HL-60 (cell line): ENCODE measurements at regions not wholly inside any gene's neighbourhood (a gene's known extent, or its start where the extent isn't known, plus 50 kb on each side); places are given as distances from the start of the nearest gene placed in this dataset.

Source experiments
- POLR2AphosphoS5 ChIP-seq: IDR thresholded peaks from 2 replicates; pipeline ENCODE4 v1.6.1; 2012; ENCODE audit warnings: low read depth
- TF ChIP-seq, protein P1 (sequence below): IDR thresholded peaks from one replicate; pipeline ENCODE4 v1.5.1; 2011; ENCODE audit warnings: low read length, control low read depth, inconsistent platforms; ENCODE audit not compliant: insufficient read depth

DNA sequence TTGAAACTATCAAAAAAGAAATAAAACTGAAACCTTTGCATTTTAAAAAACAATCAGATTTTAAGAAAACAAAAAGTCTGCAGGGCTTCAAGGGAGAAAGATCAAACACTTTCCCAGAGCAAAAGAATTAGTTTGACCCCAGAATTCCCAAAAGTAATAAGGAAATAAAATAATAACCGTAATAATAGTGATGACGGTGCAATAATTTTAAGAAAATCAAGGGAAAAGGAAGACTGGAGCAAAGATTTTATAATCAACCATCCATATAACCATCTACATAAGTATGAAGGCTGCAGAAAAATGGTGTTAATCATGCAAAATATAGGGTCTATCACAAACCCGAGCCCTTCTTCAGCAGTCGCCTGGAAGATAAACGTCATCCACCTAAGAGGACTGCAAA lies 634.8 kb downstream of the GALR1 start:
- no peak for TF ChIP-seq POLR2AphosphoS5
- TF ChIP-seq, protein P1, sequence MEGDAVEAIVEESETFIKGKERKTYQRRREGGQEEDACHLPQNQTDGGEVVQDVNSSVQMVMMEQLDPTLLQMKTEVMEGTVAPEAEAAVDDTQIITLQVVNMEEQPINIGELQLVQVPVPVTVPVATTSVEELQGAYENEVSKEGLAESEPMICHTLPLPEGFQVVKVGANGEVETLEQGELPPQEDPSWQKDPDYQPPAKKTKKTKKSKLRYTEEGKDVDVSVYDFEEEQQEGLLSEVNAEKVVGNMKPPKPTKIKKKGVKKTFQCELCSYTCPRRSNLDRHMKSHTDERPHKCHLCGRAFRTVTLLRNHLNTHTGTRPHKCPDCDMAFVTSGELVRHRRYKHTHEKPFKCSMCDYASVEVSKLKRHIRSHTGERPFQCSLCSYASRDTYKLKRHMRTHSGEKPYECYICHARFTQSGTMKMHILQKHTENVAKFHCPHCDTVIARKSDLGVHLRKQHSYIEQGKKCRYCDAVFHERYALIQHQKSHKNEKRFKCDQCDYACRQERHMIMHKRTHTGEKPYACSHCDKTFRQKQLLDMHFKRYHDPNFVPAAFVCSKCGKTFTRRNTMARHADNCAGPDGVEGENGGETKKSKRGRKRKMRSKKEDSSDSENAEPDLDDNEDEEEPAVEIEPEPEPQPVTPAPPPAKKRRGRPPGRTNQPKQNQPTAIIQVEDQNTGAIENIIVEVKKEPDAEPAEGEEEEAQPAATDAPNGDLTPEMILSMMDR: no peak
